BJ (cell line): ENCODE measurements at regions not wholly inside any gene's neighbourhood (a gene's known extent, or its start where the extent isn't known, plus 50 kb on each side); places are given as distances from the start of the nearest gene placed in this dataset.

Source experiments
- CTCF ChIA-PET: fragments of 350-600 bp; formaldehyde crosslinking; extraction: SDS; loops from one replicate; lab custom pipeline; 2021; ENCODE audit warnings: antibody characterized with exemption, inconsistent platforms; lab: Yijun Ruan, JAX
- POLR2A ChIA-PET: fragments of 300-600 bp; sonication (Branson Sonifier 250); formaldehyde crosslinking; extraction: SDS; loops from one replicate; lab custom pipeline; 2021; ENCODE audit warnings: antibody characterized with exemption; lab: Charles Lee
- DNase-seq: peaks from one replicate; pipeline ENCODE4 v3.0.0-alpha.2; 2011; ENCODE audit warnings: low read depth
- H3K27me3 ChIP-seq: 2 replicates; pipeline ENCODE4 v1.6.0; 2011; ENCODE audit warnings: low read length; ENCODE audit not compliant: control insufficient read depth, insufficient read depth
- H3K36me3 ChIP-seq: 2 replicates; pipeline ENCODE4 v1.5.1; 2011; ENCODE audit warnings: low read length; ENCODE audit not compliant: control insufficient read depth, insufficient read depth
- H3K4me3 ChIP-seq: 2 replicates; pipeline ENCODE4 v1.5.1; 2011; ENCODE audit warnings: low read depth, mild to moderate bottlenecking, control low read depth, low read length
- TF ChIP-seq, protein P1 (sequence below): IDR thresholded peaks from 2 replicates; pipeline ENCODE4 v1.5.1; 2011; ENCODE audit warnings: low read depth, mild to moderate bottlenecking, control low read depth, inconsistent platforms, low read length, moderate library complexity; ENCODE audit not compliant: insufficient read depth

DNA sequence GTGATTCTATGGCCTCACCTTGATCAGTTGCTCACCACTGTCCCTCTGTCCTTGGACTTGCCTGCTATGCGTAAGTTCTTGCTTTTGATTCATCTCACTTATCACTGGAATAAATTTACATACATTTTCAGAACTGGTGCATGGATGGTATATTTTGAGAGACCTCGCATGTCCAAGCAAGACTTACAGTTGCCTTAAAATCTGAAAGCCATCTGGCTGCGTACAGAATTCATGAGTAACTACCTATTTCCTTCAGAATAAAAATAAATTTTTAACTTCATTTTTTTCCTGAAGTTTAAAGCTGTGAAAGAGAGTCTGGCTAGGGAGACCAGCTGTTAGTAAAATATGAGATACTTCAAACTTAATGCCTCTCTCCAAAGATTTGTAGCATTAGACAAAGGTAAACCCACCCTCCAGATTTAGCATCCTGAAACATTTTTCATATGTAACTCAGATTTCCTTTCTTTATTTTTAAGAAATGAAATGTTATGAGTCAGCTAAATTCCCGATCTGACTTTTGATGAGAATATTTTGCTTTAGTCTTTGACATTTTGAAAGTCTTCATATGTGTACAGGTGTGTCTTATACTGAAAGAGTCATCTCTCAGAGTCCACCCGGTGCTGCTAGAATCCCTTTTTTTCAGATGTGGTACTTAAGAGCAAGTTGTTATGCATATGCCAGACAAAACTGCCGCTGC, 136.4 kb upstream of the CELF2 start:
- no peak overlapping the region for H3K4me3 ChIP-seq
- H3K27me3 ChIP-seq, result no peaks in the 10 kb centered on the region
- ChIA-PET CTCF (no interaction called here), POLR2A (no interaction called here)
- H3K36me3 ChIP-seq, result no peaks in the 10 kb centered on the region
- no peak for DNase-seq
- TF ChIP-seq, protein P1, sequence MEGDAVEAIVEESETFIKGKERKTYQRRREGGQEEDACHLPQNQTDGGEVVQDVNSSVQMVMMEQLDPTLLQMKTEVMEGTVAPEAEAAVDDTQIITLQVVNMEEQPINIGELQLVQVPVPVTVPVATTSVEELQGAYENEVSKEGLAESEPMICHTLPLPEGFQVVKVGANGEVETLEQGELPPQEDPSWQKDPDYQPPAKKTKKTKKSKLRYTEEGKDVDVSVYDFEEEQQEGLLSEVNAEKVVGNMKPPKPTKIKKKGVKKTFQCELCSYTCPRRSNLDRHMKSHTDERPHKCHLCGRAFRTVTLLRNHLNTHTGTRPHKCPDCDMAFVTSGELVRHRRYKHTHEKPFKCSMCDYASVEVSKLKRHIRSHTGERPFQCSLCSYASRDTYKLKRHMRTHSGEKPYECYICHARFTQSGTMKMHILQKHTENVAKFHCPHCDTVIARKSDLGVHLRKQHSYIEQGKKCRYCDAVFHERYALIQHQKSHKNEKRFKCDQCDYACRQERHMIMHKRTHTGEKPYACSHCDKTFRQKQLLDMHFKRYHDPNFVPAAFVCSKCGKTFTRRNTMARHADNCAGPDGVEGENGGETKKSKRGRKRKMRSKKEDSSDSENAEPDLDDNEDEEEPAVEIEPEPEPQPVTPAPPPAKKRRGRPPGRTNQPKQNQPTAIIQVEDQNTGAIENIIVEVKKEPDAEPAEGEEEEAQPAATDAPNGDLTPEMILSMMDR, result no peak

DNA sequence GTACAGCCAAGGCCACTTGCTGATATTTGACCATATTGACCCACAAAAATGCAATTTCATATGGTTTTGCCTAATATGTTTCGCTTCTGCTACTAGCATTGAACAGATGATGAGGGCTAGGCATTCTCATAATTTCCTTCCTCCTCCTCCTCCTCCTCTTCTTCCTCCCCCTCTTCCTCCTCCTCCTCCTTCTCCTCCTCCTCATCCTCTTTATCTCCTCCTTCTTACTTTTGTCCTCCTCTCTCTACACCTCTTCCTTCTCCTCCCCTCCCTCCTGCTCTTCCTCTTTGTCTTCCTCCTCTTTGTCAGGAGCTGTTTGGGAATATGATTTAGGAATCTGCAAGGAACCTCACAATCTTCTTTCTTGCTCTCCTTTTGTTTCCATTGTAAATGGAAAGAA, 133.9 kb upstream of the CELF2 start:
- Histone ChIP-seq H3K27me3 (no peaks in the 10 kb centered on the region), H3K36me3 (no peaks in the 10 kb centered on the region), H3K4me3 (no peak overlapping the region)
- TF ChIP-seq, protein P1, result no peak
- DNase-seq, result no peak
- ChIA-PET POLR2A (no interaction called here), CTCF (interaction anchor here (0.6 kb wide), 1 partner anchor 428 kb away, joined by 3 read pairs; no protein-coding TSS in a partner anchor)

DNA sequence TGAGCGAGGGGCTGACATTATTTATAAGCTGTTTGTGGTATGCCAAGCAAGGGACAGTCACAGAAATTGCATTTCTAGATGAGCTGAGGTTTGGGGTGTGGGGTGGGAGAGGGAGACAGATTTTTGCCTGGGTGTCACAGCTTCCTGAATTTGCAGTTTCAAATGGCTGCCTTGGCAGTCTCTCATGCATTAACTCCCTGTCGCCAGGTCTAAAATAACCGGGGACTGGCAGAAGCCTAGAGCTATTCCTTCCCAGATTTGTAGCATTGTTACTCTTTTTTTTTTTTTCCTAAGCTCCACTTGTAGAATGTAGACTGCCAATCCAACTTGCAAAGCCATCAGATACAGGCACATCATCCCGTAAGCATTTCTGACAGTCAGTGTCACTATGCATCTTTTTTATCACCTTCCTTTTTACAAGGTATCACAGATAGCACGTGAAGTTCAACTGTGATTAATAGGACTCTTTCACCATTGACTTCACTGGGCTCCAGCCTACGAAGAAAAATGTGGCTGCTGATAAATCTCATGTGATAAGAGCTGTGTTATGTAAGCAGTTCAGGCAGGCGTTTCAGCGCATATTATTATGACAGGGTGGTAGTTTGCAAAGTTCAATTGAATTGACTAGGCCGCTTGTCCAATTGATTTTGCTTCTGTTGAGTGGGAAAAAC, 130.7 kb upstream of the CELF2 start:
- TF ChIP-seq, protein P1, result no peak
- no peaks in the 10 kb centered on the region for H3K36me3 ChIP-seq
- no peak overlapping the region for H3K4me3 ChIP-seq
- ChIA-PET POLR2A (no interaction called here), CTCF (no interaction called here)
- no peak for DNase-seq
- H3K27me3 ChIP-seq, result no peaks in the 10 kb centered on the region

DNA sequence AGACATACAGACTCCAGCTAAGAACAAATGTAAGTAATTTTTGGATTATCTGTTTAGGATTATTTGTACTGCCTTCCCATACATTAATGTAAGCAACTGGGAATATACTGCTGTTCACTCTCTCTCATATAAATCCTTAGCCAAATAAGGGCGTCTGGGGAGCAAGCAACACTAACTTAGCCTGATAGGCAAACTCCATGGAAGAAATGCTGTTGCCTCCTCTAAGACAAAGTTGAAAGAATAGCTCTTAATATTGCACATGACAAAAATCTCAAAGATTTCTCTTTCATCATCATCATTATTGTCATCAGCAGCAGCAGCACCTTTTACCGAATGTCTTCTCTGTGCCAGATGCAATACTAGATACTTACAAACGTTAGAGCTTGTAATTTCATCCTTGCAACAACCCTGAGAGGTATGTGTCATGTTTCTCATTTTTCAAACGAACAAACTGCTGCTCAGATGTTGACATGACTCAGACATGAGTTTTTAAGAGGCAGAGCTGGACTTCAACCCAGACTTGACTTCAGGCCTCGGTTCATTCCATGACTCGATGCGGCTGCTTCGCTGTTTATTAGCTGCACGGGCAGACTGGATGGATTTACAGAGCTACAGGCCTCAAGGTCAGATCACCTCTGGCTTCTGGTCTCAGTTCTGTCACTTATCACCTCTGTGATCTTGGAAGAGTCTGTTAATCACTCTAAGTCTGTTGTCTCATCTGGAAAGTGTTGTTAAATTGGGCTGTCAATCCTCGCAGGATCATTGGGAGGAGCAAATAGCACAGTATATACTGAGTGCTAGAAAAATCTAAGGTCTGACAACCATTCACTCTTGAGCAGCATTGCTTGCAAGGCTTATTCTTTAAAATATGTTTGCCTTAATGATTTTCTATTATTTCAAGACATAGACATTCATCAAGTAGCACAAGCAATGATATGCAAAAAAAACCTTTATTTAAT, 126.3 kb upstream of the CELF2 start:
- POLR2A ChIA-PET, result no interaction called here
- CTCF ChIA-PET, result interaction anchor here (0.6 to 1.3 kb wide), 2 partner anchors 12 to 24 kb away, joined by 4 read pairs; no protein-coding TSS in a partner anchor

More for the DNA sequence above, 126.3 kb upstream of the CELF2 start:
- peak; percentile 52 for DNase-seq
- Histone ChIP-seq H3K36me3 (no peaks in the 10 kb centered on the region), H3K4me3 (no peak overlapping the region), H3K27me3 (no peaks in the 10 kb centered on the region)
- TF ChIP-seq, protein P1, result no peak
